HG02943 (cell line): ENCODE measurements at regions not wholly inside any gene's neighbourhood (a gene's known extent, or its start where the extent isn't known, plus 50 kb on each side); places are given as distances from the start of the nearest gene placed in this dataset.
"Not testable (repeated sequence)": the region's sequence is repeated elsewhere in the genome, so short reads cannot be mapped to it uniquely, and the experiment has no call there.

Source experiments
- ATAC-seq: cut with Tn5 transposase; IDR thresholded peaks from one replicate; pipeline ENCODE4 v1.9.1; 2021; ENCODE audit warnings: mild to moderate bottlenecking, low read depth, moderate library complexity; ENCODE audit not compliant: unreplicated experiment

GRCh38 chr4:38275331-38276100 is 315.3 kb downstream of the PTTG2 start:
- no peak for ATAC-seq

GRCh38 chr4:38278255-38278654 is 318.1 kb downstream of the PTTG2 start:
- no peak for ATAC-seq

GRCh38 chr4:38279077-38279476 is 318.9 kb downstream of the PTTG2 start:
- ATAC-seq: no peak

- ATAC-seq: no peak
These were observed 319.6 kb downstream of the PTTG2 start for GRCh38 chr4:38279650-38280322.

GRCh38 chr4:38280323-38280706 is 320.1 kb downstream of the PTTG2 start:
- ATAC-seq: no peak

- no peak for ATAC-seq
These were observed 321.3 kb downstream of the PTTG2 start for GRCh38 chr4:38281371-38282071.

GRCh38 chr4:38283724-38284123 is 323.5 kb downstream of the PTTG2 start:
- no peak for ATAC-seq

GRCh38 chr4:38284294-38285030 is 324.3 kb downstream of the PTTG2 start:
- no peak for ATAC-seq

GRCh38 chr4:38287101-38287851 is 327.1 kb downstream of the PTTG2 start:
- ATAC-seq: no peak

- ATAC-seq: no peak
These were observed 329.4 kb downstream of the PTTG2 start for GRCh38 chr4:38289553-38289952.

GRCh38 chr4:38290366-38290765 is 330.2 kb downstream of the PTTG2 start:
- ATAC-seq: no peak

GRCh38 chr4:38290914-38291313 is 330.7 kb downstream of the PTTG2 start:
- no peak for ATAC-seq

GRCh38 chr4:38292529-38292928 is 332.3 kb downstream of the PTTG2 start:
- no peak for ATAC-seq

GRCh38 chr4:38294238-38294637 is 334.0 kb downstream of the PTTG2 start:
- no peak for ATAC-seq

GRCh38 chr4:38297061-38297460 is 336.9 kb downstream of the PTTG2 start:
- ATAC-seq: no peak

GRCh38 chr4:38298868-38299713 is 338.9 kb downstream of the PTTG2 start:
- ATAC-seq: no peak

GRCh38 chr4:38302910-38303309 is 342.7 kb downstream of the PTTG2 start:
- ATAC-seq: no peak

- not testable (repeated sequence) for ATAC-seq
These were observed 344.3 kb downstream of the PTTG2 start for GRCh38 chr4:38304460-38304859.

- ATAC-seq: peak; percentile 66
These were observed 346.4 kb downstream of the PTTG2 start for GRCh38 chr4:38306482-38307071.
